HG03039 (cell line): ENCODE measurements at regions not wholly inside any gene's neighbourhood (a gene's known extent, or its start where the extent isn't known, plus 50 kb on each side); places are given as distances from the start of the nearest gene placed in this dataset.

ENCODE experiments used
- ATAC-seq: cut with Tn5 transposase; IDR thresholded peaks from one replicate; pipeline ENCODE4 v1.9.1; 2021; ENCODE audit warnings: mild to moderate bottlenecking, moderate library complexity; ENCODE audit not compliant: unreplicated experiment

GRCh38 chr9:86663905-86664304 is 283.4 kb downstream of the GAS1 start:
- no peak for ATAC-seq

GRCh38 chr9:86662890-86663468 is 284.3 kb downstream of the GAS1 start:
- ATAC-seq, result no peak

DNA sequence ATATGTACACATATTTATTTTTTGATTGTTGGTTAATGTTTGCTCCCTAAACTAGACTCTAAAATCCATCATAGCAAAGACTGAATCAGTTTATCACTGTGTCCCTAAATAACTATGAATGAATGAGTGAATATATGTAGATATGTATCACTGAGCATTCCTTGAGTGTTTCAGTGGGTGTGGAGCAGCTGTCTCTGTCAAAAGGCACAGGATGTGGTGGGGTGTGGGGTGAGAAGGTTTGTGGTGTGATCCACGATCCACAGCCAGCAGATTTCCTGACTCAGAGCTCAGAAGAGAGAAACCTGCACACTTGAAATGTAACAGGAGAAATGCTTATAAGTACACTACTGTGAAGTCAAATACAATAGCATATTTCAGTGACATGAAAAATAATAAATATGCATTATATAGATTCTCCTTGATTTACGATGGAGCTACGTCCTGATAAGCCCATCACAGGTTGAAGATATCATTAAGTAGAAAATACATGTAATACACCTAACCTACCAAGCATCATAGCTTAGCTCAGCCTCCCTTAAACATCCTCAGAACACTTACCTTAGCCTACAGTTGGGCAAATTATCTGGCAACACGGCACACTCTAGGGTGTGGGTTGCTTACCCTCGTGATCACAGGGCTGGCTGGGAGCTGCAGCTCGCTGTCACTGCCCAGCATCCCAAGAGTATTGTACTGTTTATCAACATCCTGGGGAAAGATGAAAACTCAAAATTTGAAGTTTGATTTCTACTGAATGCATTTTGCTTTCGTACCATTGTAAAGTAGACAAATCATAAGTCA is 287.0 kb downstream of the GAS1 start:
- no peak for ATAC-seq

DNA sequence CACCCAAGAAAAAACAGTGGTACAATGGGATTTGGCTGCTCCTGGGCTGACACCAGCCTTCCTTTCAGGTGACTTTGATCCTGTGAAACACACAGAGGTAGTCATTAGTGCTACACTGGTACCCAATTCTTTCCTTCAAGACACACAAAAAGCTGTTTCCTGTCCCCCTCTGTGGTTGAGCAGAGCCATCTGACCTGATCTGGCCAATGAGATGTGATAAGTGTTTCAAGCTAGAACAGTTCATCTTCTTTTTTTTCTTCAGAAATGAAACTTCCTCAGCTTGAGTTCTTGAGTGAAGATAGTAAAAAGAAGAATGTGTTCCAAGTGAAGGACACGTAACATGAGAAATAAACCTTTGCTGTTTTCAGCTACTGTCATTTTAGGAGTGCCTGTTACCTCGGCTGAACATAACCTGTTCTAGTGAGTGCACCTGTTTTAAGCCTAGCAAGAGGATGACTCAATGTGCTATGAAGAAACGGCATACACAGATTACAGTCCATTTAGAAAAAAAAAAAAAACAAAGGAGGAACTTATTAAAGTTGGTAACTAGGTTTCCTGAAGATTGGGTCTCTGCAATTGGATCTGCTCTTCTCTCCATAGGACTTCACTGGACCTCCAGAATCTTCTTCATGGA is 287.8 kb downstream of the GAS1 start:
- no peak for ATAC-seq

DNA sequence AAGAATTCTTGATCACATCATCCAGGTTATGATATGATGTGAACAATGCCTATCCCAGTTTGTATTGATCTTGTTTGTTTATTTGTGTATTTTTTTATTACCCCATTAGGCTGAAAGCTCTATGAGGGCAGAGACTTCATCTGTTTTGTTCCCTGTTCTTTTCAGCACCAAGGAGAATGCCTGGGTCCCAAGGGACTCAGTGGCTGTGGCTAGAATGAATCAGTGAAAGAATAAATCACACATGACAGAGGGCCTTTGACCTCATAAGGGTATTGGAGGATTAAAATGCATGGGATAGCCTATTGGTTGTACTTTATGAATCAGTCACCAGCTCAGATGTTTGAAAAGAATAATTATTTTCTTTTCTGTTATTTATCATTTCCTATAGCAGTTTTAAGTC is 292.2 kb downstream of the GAS1 start:
- no peak for ATAC-seq

- ATAC-seq, result no peak
Measured at GRCh38 chr9:86653466-86653865, 293.8 kb downstream of the GAS1 start.

DNA sequence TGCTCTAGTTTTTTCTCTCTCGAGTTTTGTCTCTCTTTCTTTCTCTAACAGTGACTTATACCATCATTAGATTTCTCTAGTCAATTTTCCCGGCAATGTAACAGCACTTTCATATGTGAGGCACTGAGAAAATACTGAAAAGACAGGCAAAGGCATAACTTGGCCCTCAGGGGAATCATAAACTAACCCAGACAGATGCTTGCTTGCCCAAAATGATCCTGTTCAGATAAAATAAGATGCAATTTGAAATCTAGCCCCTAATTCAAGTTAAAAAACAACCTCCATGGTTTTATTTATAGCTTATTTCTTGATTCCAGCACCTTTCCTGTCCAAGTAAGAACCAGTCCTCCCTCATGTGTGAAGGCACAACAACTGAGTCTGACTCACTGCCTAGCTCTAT is 294.6 kb downstream of the GAS1 start:
- ATAC-seq, result no peak

- ATAC-seq, result no peak
Measured at GRCh38 chr9:86649913-86650312, 295.7 kb upstream of the TUT7 start.

DNA sequence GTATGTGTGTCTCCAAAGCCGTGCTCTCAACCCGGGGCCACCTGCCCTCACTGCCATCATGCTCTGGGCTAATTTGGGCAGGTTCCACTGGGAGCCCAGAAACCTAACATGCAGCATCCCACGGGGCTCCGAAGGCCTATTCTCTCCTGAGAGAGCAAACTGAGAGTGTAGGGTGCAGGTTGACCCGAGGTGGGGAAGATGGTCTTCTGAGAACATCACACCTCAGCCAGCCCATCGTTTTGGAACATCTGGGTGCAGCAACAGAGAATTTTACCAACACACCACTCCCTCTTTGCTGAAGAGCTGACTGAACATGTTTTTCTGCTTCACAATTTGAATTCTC is 294.6 kb upstream of the TUT7 start:
- ATAC-seq, result no peak

- ATAC-seq, result no peak
Measured at GRCh38 chr9:86648156-86648827, 294.1 kb upstream of the TUT7 start.

- no peak for ATAC-seq
Measured at GRCh38 chr9:86645303-86645702, 291.1 kb upstream of the TUT7 start.

DNA sequence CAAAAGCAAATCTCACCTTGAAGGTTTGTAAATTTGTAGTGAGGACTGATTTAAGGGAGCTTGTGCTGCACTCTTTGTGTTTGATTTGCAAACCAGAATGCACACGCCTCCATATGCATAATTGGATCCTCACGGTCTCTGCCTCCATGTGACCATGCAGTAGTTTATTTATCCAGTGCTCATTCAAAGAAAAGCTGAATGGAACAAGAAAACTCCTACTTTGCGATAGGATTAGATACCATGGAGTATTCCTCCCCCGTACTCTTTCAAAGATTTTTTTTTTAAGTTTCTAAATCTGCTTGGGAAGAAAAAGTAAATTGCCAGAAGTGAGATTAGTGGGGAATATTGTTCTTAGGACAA is 290.4 kb upstream of the TUT7 start:
- no peak for ATAC-seq

- ATAC-seq, result no peak
Measured at GRCh38 chr9:86643946-86644674, 289.9 kb upstream of the TUT7 start.

DNA sequence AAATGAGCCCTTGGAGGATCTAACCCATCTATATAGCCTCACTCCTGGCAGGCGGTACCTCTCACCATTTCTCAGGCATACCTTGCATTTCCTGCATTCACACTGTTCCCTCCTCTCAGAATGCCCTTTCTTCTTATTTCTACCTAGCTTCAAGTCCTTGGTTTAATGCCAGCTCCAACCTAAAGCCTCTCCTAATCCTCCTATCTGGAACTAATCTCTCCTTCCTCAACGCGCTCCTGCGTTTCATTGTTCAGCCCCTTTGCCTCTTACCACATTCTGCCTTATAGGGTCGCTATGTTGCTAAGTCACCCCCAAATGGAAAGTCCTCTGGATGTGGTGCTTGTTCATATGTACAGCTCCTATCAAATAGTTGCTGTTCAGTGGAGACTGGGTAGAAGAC is 288.5 kb upstream of the TUT7 start:
- no peak for ATAC-seq

- ATAC-seq, result no peak
Measured at GRCh38 chr9:86641970-86642369, 287.8 kb upstream of the TUT7 start.

- ATAC-seq, result no peak
Measured at GRCh38 chr9:86639899-86640379, 285.7 kb upstream of the TUT7 start.

DNA sequence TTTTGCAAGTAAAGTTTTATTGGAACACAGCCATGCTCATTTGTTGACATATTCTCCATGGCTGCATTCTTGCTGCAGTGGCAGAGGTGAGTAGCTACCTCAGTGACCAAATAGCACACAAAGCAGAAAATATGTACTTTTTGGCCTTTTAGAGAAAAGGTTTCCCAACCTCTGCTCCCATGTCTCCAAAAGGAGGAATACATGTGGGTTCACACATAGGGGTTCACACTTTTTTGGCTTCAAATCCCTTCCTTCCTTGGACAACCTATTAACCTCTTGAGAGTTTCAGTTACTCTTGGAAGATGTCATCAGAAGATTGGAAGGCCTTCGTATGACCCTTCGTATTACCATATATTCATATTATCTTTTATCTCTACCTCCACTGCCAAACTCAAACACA is 285.1 kb upstream of the TUT7 start:
- ATAC-seq, result no peak

DNA sequence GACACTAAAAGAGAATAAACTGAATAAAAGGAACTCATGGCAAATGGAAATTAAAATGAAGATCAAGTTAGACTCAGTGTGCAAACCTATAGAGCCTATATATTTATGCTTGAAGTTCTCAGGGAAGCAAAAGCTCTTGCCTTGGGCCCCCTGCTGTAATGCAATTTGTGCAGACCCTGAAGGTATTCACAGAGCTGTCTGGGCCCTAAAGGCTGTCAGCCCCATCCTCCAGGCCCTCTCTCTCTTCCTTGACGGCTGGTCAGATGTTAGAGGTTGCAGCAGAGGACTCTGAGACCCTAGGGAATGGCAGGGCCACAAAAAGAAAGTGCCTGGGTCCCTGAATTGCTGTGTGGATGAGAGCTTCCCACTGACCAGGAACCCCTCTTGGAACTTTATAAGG is 283.9 kb upstream of the TUT7 start:
- no peak for ATAC-seq

DNA sequence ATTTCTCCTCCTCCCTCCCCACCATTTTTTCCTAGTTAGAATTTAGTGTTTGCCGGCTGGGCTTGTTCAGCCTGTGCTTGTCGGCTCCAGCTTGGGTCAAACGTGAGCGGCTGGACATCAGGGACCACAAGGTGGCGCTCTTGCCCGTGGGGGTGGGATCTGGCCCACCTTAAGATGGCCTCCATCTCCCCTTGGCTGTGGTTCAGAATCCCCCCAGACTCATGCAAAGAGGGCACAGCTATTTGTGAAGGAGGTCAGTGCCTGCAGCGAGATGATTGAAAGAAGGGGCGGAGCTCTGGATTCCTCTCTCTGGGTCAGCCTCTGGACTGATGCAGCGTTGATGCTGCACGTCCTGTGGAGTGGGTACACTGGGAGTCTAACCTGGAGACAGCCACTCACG is 283.3 kb upstream of the TUT7 start:
- no peak for ATAC-seq

DNA sequence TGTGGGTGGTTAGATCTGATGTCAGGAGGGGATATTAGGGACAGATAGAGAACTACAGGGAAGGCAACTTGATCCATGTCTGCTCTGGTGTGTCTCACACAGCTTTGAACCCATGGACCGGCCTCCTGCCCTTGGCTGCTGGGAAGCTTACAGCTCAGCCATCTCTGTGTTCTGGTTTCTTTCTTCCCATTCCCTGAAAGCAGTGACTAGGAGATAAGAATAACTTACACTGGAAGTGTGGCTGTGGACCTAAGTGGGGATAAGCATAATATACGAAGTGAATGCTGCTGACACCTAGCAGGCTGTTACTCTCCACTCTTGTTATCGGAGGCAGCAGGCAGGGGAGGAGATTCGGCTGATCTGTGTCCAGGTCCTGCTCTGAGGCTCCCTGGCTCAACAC is 282.3 kb upstream of the TUT7 start:
- no peak for ATAC-seq

- ATAC-seq, result no peak
Measured at GRCh38 chr9:86636038-86636437, 281.8 kb upstream of the TUT7 start.
